HFFc6 (cell line): ENCODE measurements at regions not wholly inside any gene's neighbourhood (a gene's known extent, or its start where the extent isn't known, plus 50 kb on each side); places are given as distances from the start of the nearest gene placed in this dataset.
A peak's percentile ranks its signal among the peaks of the same experiment; 100 is the strongest.
"Not testable (repeated sequence)": the region's sequence is repeated elsewhere in the genome, so short reads cannot be mapped to it uniquely, and the experiment has no call there.

Source experiments
- DNase-seq: peaks from one replicate; pipeline ENCODE4 v3.0.0-alpha.2; 2018
- H3K27ac Mint-ChIP-seq: 2 replicates; pipeline ENCODE4 v1.8.0; 2020; ENCODE audit warnings: mild to moderate bottlenecking, mixed read lengths
- H3K27me3 Mint-ChIP-seq: 2 replicates; pipeline ENCODE4 v1.8.0; 2021; ENCODE audit warnings: mild to moderate bottlenecking, moderate library complexity, mixed read lengths; ENCODE audit not compliant: insufficient read depth
- H3K36me3 Mint-ChIP-seq: 2 replicates; pipeline ENCODE4 v1.8.0; 2021; ENCODE audit warnings: low read depth, mixed read lengths
- H3K4me1 Mint-ChIP-seq: 2 replicates; pipeline ENCODE4 v1.8.0; 2020; ENCODE audit warnings: low read depth, mixed read lengths
- H3K4me3 Mint-ChIP-seq: 2 replicates; pipeline ENCODE4 v1.8.0; 2020; ENCODE audit warnings: mild to moderate bottlenecking, moderate library complexity, mixed read lengths
- H3K9me3 Mint-ChIP-seq: 2 replicates; pipeline ENCODE4 v1.8.0; 2020; ENCODE audit warnings: mild to moderate bottlenecking, mixed read lengths
- CTCF ChIP-seq: fragments of 200-600 bp; sonication (generic); IDR thresholded peaks from 2 replicates; pipeline ENCODE4 v1.5.0; 2021; ENCODE audit warnings: antibody characterized with exemption, mild to moderate bottlenecking

GRCh38 chr1:94769551-94769950 is 50.6 kb upstream of the SLC44A3 start:
- no peak overlapping the region for H3K27ac Mint-ChIP-seq
- no peak for TF ChIP-seq CTCF
- no peak overlapping the region for H3K4me3 Mint-ChIP-seq
- no peak for DNase-seq
- peaks cover 10% of the 10 kb centered on the region for H3K9me3 Mint-ChIP-seq
- peaks cover 1% of the 10 kb centered on the region; the same call in 1 of the 2 replicates for H3K27me3 Mint-ChIP-seq
- peaks cover 19% of the 10 kb centered on the region for H3K4me1 Mint-ChIP-seq
- peaks cover 10% of the 10 kb centered on the region for H3K36me3 Mint-ChIP-seq

- H3K36me3 Mint-ChIP-seq = peaks cover 17% of the 10 kb centered on the region
- no peak for DNase-seq
- H3K4me1 Mint-ChIP-seq = peaks cover 5% of the 10 kb centered on the region
- H3K4me3 Mint-ChIP-seq = no peak overlapping the region
- peaks cover 17% of the 10 kb centered on the region for H3K9me3 Mint-ChIP-seq
- TF ChIP-seq CTCF = no peak
- peaks cover 1% of the 10 kb centered on the region; the same call in 1 of the 2 replicates for H3K27me3 Mint-ChIP-seq
- H3K27ac Mint-ChIP-seq = no peak overlapping the region
Observed at GRCh38 chr1:94768036-94768435, 52.1 kb upstream of the SLC44A3 start.

GRCh38 chr1:94765958-94766357 is 54.2 kb upstream of the SLC44A3 start:
- no peak overlapping the region for H3K27ac Mint-ChIP-seq
- peaks cover 17% of the 10 kb centered on the region for H3K9me3 Mint-ChIP-seq
- no peak for TF ChIP-seq CTCF
- H3K4me1 Mint-ChIP-seq = peaks cover 5% of the 10 kb centered on the region; the same call in 1 of the 2 replicates
- peaks cover 5% of the 10 kb centered on the region; the same call in 1 of the 2 replicates for H3K27me3 Mint-ChIP-seq
- no peak for DNase-seq
- H3K36me3 Mint-ChIP-seq = peaks cover 27% of the 10 kb centered on the region
- no peak overlapping the region for H3K4me3 Mint-ChIP-seq

GRCh38 chr1:94759188-94759587 is 61.0 kb upstream of the SLC44A3 start:
- Mint-ChIP-seq H3K27me3 (peaks cover 4% of the 10 kb centered on the region; the same call in 1 of the 2 replicates), H3K4me3 (no peak overlapping the region), H3K4me1 (peaks cover 23% of the 10 kb centered on the region), H3K27ac (no peak overlapping the region), H3K9me3 (peaks cover 5% of the 10 kb centered on the region; the same call in 1 of the 2 replicates), H3K36me3 (peaks cover 24% of the 10 kb centered on the region)
- DNase-seq = no peak
- TF ChIP-seq CTCF = no peak

- Mint-ChIP-seq H3K27me3 (peaks cover 4% of the 10 kb centered on the region; the same call in 1 of the 2 replicates), H3K4me3 (no peak overlapping the region), H3K36me3 (peaks cover 23% of the 10 kb centered on the region), H3K4me1 (peaks cover 36% of the 10 kb centered on the region), H3K27ac (no peak overlapping the region), H3K9me3 (no peaks in the 10 kb centered on the region)
- DNase-seq = no peak
- no peak for TF ChIP-seq CTCF
Observed at GRCh38 chr1:94757931-94758330, 62.2 kb upstream of the SLC44A3 start.

GRCh38 chr1:94755675-94756074 is 64.5 kb upstream of the SLC44A3 start:
- H3K27me3 Mint-ChIP-seq = no peaks in the 10 kb centered on the region; the same call in 1 of the 2 replicates
- peak overlapping the region; percentile 90 for H3K27ac Mint-ChIP-seq
- no peak for TF ChIP-seq CTCF
- DNase-seq = peak; percentile 94
- H3K4me1 Mint-ChIP-seq = peaks cover 36% of the 10 kb centered on the region
- H3K4me3 Mint-ChIP-seq = no peak overlapping the region
- H3K9me3 Mint-ChIP-seq = no peaks in the 10 kb centered on the region
- peaks cover 20% of the 10 kb centered on the region for H3K36me3 Mint-ChIP-seq

- H3K9me3 Mint-ChIP-seq, DNase-seq, H3K27me3 Mint-ChIP-seq: not testable (repeated sequence)
- H3K36me3 Mint-ChIP-seq = peaks cover 18% of the 10 kb centered on the region
- peak overlapping the region; percentile 4; the same call in 1 of the 2 replicates for H3K4me3 Mint-ChIP-seq
- H3K27ac Mint-ChIP-seq = peak overlapping the region; percentile 55
- H3K4me1 Mint-ChIP-seq = peaks cover 36% of the 10 kb centered on the region
Observed at GRCh38 chr1:94755016-94755415, 65.1 kb upstream of the SLC44A3 start.
